Brain pericyte (primary cell): ENCODE measurements at regions not wholly inside any gene's neighbourhood (a gene's known extent, or its start where the extent isn't known, plus 50 kb on each side); places are given as distances from the start of the nearest gene placed in this dataset.

Experiments
- DNase-seq: peaks from one replicate; pipeline ENCODE4 v3.0.0-alpha.2; 2012; ENCODE audit warnings: low read depth, low spot score

DNA sequence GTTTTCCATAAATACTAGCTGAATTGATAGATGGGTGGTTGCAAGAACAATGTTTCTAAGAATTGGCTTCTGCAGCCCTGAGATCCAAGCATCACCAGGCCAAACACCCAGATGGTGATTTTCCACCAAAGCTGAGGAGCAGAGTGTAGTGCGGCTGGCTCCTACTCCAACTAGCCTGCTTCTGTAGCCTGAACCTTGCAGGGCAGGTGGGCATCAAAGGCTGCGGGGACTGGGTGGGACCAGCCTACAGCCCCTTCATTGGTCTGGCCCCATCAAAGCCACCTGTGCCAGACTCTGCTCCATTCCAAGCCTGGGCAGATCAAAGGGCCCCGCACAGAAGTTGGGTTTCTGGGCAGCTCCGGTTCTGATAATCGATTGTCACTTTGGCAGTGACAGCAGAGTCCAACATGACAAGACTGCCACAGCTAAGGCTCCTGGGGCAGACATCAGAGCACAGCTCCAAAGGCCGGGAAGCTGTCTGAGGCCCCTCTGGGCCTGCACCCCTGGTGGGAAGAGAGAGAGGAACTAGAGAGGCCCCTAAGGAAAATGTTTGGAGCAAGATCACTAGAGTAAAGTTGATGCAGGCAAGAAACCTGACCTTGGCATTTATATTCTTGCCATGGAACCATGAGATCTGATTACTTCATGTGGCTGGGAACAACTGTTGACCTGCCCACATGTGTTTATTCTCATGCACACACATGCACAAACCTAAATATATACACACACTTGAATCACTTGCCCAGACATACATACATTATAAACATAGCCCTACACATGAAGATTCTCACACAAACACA, 582.9 kb downstream of the INSC start:
- no peak for DNase-seq

GRCh38 chr11:15698855-15699254, 584.1 kb downstream of the INSC start:
- no peak for DNase-seq

DNA sequence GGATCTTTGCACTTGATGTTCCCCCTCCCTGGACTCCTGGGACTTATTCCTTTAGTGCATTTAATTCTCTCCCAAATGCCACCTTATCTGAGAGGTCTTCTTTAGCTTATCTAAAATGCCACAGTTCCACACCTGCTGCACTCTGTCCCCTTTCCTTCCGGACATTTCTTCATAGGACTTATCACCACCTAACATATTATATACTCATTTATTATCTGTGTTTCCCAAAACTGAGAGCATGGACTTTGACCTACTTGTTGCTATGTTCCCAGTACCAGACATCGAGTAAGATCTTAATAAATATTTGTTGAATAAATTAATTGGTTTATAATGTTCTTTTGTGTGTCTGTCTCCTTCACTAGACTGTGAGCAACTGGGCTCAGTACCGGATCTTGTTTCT, 585.3 kb downstream of the INSC start:
- DNase-seq: no peak

DNA sequence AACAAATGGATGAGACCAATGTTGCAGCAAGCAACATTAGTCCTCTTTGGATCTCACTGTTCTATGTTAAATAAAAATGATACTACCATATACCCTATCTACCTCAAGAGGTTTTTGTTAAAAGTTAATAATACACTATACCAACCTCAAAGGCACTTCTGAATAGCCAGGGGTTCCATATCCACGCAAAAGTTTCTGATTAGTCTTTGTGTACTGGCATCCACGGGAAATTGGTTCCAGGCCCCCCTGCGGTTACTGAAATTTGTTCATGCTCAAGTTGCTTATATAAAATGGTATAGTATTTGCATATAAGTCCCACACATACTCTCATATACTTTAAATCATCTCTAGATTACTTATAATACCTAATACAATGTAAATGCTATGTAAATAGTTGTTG, 585.7 kb downstream of the INSC start:
- no peak for DNase-seq

GRCh38 chr11:15704064-15704463, 589.3 kb downstream of the INSC start:
- DNase-seq: no peak

- no peak for DNase-seq
Measured at GRCh38 chr11:15704556-15704955, 589.8 kb downstream of the INSC start.

- no peak for DNase-seq
Measured at GRCh38 chr11:15705891-15706290, 591.2 kb downstream of the INSC start.

DNA sequence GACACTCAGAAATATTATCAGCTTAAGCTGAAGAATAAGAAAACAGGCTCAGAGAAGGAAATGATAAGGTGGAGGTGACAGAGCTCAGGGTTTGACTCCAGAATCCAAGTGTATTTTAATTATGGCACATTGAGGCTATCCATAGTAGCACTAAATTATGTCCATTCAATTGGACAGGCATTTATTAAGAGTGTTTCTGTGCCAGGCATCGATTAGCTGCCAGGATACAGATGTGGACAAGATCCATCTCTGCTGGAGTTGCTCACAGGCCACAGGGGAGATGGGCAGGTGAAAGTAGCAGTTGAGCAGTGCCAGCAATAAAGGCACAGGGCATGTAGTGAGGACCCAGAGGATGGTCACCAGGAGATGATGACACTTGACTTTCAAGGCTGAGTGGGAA, 592.5 kb downstream of the INSC start:
- no peak for DNase-seq

DNA sequence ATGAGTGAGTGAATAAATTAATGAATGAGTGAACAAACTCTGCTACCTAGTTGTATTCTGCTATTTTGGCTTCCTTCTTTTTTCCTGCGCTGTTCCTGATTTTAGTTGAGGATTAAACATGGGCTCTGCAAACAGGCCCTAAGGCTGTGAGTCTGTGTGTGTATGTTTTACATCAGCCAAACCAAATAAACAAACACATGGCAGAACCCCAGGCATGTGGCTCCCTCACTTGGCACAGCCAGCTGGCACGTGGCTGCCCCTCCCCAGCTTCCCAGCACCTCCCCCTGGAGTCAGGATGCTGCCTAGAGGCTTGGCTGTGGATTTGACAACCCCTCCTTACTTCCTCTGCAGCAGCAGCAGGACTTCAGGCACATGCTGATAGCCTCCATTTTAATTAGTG, 593.2 kb downstream of the INSC start:
- DNase-seq: no peak

DNA sequence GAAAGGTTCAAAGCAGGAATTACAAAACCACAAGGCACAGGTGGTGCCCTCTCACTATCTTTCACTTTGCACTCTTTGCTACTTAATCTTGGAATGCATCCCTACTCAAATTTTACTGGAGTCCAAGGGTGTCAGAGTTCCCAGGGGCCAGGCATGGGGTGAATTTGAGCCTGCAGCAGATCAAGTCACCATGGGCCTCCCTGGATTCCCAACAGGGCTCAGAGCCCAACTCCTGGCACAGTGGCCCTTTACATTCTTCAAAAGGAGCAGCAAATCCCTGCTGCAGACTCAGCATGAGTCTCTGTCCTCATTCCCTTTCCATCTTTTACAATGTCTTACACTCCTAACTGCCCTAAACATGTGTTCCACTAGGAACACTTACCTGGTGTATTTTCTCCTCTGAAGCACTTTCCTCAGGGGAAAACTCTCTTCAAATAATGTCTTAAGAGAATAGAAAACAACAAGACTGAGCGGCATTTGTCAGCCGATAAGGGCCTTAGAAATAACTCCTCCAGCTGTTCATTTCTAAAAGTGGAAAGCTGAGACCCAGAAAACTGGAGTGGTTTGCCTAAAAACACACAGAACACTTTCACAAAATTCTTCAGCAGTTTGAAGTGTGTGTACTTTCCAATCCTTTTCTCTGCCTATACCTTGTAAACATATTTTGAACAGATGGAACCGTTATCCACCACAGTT, 596.0 kb downstream of the INSC start:
- no peak for DNase-seq

DNA sequence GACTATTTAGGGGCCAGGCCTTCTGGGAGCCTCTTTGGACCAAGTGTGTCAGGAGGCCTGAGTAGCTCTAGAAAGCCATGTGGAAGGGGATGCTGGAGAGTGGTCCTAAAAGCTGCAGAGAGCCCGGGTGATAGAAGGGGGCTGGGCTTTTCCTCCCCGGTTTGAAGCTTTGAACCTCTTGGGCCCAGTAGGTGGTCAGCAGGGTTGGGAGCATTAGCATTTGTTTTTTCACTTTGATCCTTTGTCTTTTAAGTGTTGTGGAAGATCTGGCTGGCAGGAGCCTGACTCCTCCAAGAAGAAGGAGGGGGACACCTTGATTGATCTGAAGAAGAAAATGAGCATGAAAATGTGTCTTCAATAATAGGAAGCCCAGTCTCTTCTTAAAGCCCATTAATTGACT, 596.6 kb downstream of the INSC start:
- DNase-seq: no peak

DNA sequence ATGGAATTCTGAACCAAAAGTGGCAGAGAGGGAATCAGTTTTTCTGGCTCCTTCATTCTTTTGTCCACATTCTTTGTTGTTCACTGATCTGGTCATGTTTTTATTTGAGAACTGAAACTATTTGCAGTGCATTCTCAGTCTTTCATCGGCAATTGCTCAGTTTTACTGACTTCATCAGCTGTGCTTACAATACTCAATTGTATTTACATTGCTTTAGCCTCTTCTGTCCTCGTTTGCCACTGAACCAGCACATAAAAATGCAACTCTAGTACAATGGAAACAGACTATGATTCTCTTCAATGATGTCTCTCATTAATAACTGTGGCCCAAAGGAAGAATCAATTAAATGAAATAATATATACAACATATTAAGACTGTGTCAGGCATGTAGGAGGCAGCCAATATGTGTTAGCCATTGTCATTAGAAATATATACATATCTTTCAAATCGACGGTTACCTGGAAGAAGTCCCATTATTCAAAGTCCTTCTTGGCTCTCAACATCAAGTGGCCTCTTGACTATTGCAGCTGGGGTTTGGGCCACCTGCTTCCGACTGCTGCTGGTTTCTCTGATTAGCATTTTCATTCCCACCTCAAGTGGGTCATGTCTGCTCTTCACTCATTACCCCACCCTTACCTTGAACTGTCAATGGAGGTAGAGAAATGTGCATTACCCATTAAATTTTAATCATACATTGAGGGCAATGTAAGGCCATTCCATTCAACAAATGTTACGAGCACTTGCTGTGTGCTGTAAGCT, 600.1 kb downstream of the INSC start:
- no peak for DNase-seq

DNA sequence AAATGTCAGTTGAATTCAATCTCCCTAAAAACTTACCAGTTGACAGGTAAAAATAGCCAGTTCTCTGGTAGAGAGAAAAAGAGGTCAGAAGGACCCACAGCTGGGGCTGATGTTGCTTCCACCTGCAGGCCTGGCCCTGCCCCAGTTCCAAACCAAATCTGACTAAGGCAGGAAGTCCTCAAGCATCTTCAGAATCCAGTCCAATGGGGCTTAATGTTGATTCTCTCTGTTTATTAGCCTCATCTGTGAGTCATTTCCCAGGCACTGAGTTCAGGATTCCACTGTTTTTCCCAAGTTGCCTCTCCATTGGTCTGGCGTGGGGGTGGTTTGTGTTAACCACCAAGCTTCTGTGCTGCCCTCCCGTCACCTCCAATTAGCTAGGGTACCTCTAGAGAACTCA, 601.8 kb downstream of the INSC start:
- no peak for DNase-seq

GRCh38 chr11:15720460-15720859, 605.7 kb downstream of the INSC start:
- DNase-seq: no peak

DNA sequence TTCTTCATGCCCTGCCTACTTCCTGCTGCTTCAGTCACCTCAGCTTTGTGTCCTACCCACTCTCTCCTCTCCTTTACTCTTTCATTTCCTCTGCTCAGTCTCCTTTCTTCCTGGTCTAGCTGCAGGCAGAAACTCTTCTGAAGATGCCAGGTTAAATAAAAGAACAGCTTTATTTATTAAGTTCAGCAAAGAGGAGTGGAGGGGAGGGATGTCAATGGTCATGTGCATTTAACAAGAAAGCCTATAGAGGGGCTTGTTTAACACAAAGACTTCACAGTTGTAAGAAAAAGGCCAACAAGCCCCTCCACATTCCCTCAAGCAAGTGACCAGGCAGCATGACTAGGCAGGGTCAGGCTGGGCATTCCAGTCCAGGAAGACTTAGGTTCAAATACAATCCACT, 609.2 kb downstream of the INSC start:
- DNase-seq: no peak

GRCh38 chr11:15724601-15725000, 609.9 kb downstream of the INSC start:
- DNase-seq: no peak

GRCh38 chr11:15725246-15725645, 610.5 kb downstream of the INSC start:
- no peak for DNase-seq

- no peak for DNase-seq
Measured at GRCh38 chr11:15726221-15726746, 611.6 kb downstream of the INSC start.

- DNase-seq: no peak
Measured at GRCh38 chr11:15726893-15727519, 612.3 kb downstream of the INSC start.

DNA sequence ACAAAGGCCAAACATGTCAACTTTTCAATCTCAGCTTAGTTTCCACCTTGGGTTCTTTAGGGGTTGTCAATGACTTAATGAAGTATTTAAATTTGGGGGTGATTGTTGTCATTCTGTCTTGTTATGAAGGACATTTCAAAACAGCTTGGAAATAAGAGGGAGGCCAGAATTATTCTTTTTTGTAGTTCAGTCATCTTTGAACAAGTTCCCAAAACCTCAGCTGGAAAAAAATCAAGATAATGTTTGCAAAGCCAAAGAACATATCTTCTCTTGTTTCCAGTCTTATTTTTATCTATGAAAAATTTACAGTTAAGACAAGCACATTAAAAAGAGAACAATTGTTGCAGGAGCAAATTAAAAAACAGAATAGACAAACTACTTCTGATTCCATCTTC, 612.8 kb downstream of the INSC start:
- DNase-seq: no peak

DNA sequence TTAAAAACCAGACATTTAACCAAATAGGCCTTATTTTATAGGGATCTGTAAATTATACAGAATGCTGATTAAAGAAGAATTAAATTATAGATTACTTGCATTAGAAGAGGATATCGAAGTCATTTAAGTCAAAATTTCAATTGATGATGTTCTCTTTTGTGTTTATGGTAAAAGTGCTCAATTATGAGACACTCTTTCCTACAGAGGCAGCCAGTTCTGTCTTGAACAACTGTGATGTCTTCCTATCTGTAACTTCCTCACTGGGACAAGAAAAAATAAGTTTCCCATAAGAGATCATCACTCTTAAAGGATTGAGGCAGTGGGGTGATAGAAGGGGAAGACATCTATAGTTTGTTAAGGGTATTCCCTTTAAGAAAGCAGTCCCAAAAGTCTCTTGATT, 613.5 kb downstream of the INSC start:
- DNase-seq: no peak
